ENCODE measurements at regions not wholly inside any gene's neighbourhood (a gene's known extent, or its start where the extent isn't known, plus 50 kb on each side); places are given as distances from the start of the nearest gene placed in this dataset.
"Not testable (repeated sequence)": the region's sequence is repeated elsewhere in the genome, so short reads cannot be mapped to it uniquely, and the experiment has no call there.

DNA sequence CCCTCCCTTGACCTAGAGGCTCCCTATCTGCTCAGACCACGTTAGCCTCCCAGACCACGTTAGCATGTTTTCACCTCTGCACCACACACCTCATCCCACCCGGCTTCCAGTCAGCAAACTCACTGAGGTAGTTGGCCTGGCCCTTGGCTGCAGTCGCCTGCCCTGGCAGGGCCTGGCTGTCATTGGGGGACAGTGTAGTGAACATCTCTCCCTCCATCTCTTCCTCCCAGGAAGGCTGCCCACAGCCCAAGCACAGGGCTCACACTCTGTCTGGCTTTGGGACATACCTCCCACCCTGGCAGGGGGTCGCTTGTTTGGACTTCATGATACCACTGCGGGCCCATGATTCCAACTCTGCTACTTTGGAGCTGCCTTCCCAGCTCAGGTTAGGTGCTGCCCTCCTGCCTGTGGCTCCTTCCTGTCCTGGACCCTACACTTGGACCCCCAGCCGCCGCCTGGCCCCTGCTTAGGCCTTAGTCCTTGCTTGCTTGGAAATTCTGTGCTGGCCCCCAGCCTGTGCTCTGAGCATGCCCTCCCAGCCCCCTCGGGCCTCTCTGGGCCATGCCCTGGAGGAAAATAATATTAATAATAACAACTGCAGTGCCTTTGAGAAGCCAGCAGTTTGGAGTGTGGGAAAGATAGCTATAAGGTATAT lies 167.7 kb downstream of the COPRS start:
- no peak for ATAC-seq (ENCODE audit: low read depth)
- DNase-seq (ENCODE audit: low spot score in 2 of 2): no peak
- no peak overlapping the region for H3K27ac Mint-ChIP-seq
- no peaks in the 10 kb centered on the region for H3K4me1 Mint-ChIP-seq
- no peaks in the 10 kb centered on the region for H3K9me3 Mint-ChIP-seq
- no peak overlapping the region for H3K4me3 Mint-ChIP-seq
- no peaks in the 10 kb centered on the region for H3K36me3 Mint-ChIP-seq
- peaks cover 1% of the 10 kb centered on the region for H3K27me3 Mint-ChIP-seq

DNA sequence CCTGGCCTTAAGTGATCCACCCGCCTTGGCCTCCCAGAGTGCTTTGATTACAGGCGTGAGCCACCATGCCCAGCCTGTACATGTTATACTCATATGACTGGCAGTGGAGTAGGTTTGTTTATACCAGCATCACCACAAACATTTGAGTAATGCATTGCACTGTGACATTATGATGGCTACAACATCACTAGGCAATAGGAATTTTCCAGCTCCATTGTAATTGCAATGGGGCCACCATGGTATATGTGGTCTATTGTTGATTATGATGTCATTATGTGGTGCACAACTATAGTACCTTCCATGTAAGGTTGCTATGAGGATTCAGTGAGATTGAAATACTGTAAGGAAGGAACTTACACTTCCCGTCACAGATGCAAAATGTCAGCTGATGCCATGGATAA lies 168.9 kb downstream of the COPRS start:
- H3K4me3 Mint-ChIP-seq: no peak overlapping the region
- H3K4me1 Mint-ChIP-seq: no peaks in the 10 kb centered on the region
- peaks cover 1% of the 10 kb centered on the region for H3K27me3 Mint-ChIP-seq
- no peak overlapping the region for H3K27ac Mint-ChIP-seq
- DNase-seq (ENCODE audit: low spot score in 2 of 2) (no peak), ATAC-seq (ENCODE audit: low read depth) (no peak)
- no peaks in the 10 kb centered on the region for H3K36me3 Mint-ChIP-seq
- H3K9me3 Mint-ChIP-seq: no peaks in the 10 kb centered on the region

DNA sequence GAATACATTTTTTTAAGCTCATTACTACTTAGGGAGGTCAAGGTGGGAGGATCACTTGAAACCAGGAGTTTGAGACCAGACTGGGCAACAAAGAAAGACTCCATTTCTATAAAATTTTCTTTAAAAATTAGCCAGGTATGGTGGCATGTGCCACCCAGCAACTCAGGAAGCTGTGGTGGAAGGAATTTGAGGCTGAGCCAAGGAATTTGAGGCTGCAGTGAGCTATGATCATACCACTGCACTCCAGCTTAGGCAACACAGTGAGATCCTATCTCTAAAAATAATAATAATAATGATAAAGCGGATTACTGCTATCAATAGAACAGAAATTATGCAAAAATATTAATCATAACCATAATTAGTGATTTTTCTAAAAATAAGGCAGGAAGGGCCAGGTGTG lies 170.3 kb downstream of the COPRS start:
- Mint-ChIP-seq H3K27ac (no peak overlapping the region), H3K9me3 (no peaks in the 10 kb centered on the region), H3K36me3 (no peaks in the 10 kb centered on the region), H3K4me3 (no peak overlapping the region), H3K27me3 (peaks cover 1% of the 10 kb centered on the region), H3K4me1 (no peaks in the 10 kb centered on the region)
- no peak for ATAC-seq (ENCODE audit: low read depth)
- DNase-seq (ENCODE audit: low spot score in 2 of 2): no peak

DNA sequence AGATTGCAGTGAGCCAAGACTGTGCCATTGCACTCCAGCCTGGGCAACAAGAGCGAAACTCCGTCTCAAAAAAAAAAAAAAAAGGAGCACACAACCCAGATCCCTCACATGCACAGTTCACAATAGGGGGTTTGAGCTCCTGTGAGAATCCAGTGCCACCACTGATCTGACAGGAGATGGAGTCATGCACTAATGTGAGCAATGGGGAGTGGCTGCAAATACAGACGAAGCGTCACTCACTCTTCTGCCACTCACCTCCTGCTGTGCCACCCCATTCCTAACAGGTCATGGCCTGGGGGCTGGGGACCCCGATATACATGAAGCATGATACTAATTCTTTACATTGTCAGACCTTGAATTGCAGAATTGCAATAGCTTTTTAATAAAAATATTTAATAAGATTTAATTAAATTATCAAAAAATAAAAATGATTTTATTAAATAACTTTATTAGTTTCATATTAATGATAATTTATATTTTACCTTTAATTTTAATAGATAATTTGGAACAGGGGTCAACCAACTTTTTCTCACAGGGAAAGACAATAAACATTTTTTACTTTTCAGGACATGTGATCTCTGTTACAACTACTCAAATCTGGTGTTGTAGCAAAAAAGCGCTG lies 171.4 kb downstream of the COPRS start:
- no peak overlapping the region for H3K27ac Mint-ChIP-seq
- H3K4me1 Mint-ChIP-seq: no peaks in the 10 kb centered on the region
- no peaks in the 10 kb centered on the region for H3K9me3 Mint-ChIP-seq
- no peak overlapping the region for H3K4me3 Mint-ChIP-seq
- ATAC-seq (ENCODE audit: low read depth) (no peak), DNase-seq (ENCODE audit: low spot score in 2 of 2) (no peak)
- no peaks in the 10 kb centered on the region for H3K36me3 Mint-ChIP-seq
- peaks cover 3% of the 10 kb centered on the region for H3K27me3 Mint-ChIP-seq

DNA sequence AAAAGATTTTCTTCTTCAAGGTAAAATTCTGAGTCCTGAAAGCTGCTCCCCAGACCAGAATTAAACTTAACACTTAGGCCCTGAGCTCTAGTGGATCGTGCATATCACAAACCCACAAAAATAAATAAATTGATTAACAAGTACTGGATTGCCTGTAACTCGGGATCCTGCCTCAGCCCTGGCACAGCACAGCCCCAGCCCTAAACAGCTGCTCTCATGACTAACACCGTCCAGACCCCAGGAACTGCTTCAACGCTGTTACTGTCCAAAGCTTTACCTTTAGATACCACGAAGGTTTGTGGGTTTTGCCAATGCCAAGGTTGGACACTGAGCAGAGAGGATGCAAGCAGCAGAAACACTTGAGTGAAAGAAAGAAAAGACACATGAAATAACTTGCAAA lies 172.5 kb downstream of the COPRS start:
- DNase-seq (ENCODE audit: low spot score in 2 of 2) (no peak), ATAC-seq (ENCODE audit: low read depth) (no peak)
- Mint-ChIP-seq H3K9me3 (no peaks in the 10 kb centered on the region), H3K4me3 (no peak overlapping the region), H3K27ac (no peak overlapping the region), H3K36me3 (no peaks in the 10 kb centered on the region), H3K4me1 (no peaks in the 10 kb centered on the region), H3K27me3 (peaks cover 6% of the 10 kb centered on the region)

DNA sequence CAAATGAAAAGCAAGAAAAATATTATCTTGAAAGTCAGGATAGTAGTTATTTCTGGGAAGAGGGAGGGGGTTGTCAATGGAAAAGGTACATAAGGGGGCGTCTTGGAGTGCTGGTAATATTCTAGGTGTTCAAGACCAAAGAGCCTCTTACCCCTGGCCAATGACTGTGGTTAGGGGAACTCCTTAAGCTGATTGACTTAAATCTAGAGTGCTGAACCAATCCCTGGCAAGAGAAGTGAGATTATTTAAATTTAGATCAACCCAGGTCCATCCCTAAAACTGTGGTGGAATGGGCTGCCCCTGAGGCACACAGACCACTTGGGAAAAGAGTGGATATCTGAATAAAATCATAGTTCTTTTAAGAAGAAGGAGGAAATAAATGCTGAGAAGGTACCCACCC lies 174.1 kb downstream of the COPRS start:
- DNase-seq (ENCODE audit: low spot score in 2 of 2) (no peak), ATAC-seq (ENCODE audit: low read depth) (no peak)
- H3K9me3 Mint-ChIP-seq: no peaks in the 10 kb centered on the region
- peaks cover 6% of the 10 kb centered on the region for H3K4me1 Mint-ChIP-seq
- H3K36me3 Mint-ChIP-seq: no peaks in the 10 kb centered on the region
- no peak overlapping the region for H3K4me3 Mint-ChIP-seq
- no peak overlapping the region for H3K27ac Mint-ChIP-seq
- H3K27me3 Mint-ChIP-seq: peaks cover 11% of the 10 kb centered on the region

DNA sequence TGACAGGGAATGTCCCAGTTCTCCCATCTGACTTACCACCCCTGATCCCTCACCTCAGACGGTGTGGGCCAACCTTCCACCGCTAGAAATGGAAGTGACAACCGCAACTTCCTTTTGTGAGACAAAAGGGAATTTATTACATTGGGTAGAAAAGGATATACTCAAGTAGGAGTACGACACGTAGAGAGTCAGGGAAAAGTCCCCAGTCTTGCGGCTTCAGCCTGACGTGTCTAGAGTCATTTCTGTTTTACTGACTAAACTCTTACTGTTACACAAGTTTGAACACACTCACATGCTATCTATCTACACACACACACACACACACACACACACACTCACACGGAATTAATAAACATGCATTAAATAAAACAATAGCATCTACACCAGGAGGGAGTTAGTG lies 178.9 kb downstream of the COPRS start:
- peaks cover 6% of the 10 kb centered on the region for H3K4me1 Mint-ChIP-seq
- no peaks in the 10 kb centered on the region for H3K9me3 Mint-ChIP-seq
- peak overlapping the region; percentile 43 for H3K27ac Mint-ChIP-seq
- H3K27me3 Mint-ChIP-seq: peaks cover 18% of the 10 kb centered on the region
- no peak overlapping the region for H3K4me3 Mint-ChIP-seq
- no peaks in the 10 kb centered on the region for H3K36me3 Mint-ChIP-seq
- DNase-seq (ENCODE audit: low spot score in 2 of 2): no peak
- ATAC-seq (ENCODE audit: low read depth): peak; percentile 56

DNA sequence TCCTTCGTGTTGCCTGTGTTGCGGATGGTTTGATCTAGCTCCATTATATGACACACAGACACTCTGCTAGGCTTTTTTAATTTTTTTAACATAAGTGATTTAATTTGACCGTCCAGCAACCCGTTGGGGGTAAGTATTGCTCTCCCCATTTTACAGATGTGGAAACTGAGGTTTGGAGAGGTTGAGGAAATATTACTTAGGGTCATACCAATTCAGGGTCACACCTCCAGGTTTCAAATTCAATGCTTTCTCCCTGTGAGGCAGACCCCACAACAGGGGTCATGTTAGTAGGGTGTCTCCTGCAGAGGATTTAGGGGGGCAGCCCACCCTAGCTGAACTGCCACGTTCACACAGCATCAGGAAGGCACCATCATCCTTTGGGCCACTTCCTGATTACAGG lies 179.4 kb downstream of the COPRS start:
- Mint-ChIP-seq H3K4me1 (peaks cover 6% of the 10 kb centered on the region), H3K27ac (no peak overlapping the region), H3K9me3 (no peaks in the 10 kb centered on the region), H3K4me3 (no peak overlapping the region), H3K36me3 (no peaks in the 10 kb centered on the region), H3K27me3 (peaks cover 21% of the 10 kb centered on the region)
- DNase-seq (ENCODE audit: low spot score in 2 of 2) (no peak), ATAC-seq (ENCODE audit: low read depth) (no peak)

DNA sequence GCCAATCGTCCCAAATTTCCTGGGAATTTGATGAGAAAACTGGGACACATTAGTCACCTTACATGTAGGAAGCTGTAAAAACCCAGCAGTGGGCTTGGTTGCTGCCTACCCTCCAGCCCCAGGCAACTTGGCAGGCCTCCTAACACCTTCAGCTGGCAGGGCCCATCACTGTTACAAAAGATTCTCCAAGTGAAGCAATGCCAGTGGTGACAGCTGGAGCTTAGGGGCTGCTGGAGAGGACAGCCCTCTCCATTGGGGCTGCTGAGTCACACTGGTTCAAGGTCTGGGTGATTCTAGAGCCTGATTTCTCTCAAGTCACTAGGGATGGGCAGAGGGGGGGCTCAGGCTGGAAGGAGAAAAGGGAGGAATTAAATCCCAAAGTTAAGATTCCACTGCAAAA lies 180.6 kb downstream of the COPRS start:
- DNase-seq (ENCODE audit: low spot score in 2 of 2) (no peak), ATAC-seq (ENCODE audit: low read depth) (no peak)
- H3K27me3 Mint-ChIP-seq: peaks cover 21% of the 10 kb centered on the region
- H3K4me1 Mint-ChIP-seq: peaks cover 6% of the 10 kb centered on the region
- no peaks in the 10 kb centered on the region for H3K9me3 Mint-ChIP-seq
- no peaks in the 10 kb centered on the region for H3K36me3 Mint-ChIP-seq
- no peak overlapping the region for H3K4me3 Mint-ChIP-seq
- no peak overlapping the region for H3K27ac Mint-ChIP-seq

DNA sequence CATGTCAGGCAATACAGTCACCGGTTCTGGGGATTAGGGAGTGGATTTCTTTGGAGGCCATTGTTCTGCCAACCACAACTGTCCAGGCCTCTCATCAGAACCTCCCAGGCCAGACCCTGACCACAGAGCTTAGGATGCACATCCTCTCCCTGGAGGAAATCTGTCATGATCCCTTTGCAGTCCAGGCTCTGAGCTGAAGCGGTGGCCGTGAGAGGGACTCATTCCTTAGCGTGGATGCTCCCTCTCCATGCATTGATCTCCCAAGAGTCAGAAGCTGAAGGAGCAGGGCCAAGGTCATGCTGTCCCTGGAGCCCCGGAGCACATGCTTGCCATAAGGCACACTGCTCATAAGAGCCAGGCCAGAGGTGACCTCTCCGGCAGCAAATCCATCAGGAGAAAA lies 181.4 kb downstream of the COPRS start:
- Mint-ChIP-seq H3K4me1 (peaks cover 6% of the 10 kb centered on the region), H3K27ac (no peak overlapping the region)

DNA sequence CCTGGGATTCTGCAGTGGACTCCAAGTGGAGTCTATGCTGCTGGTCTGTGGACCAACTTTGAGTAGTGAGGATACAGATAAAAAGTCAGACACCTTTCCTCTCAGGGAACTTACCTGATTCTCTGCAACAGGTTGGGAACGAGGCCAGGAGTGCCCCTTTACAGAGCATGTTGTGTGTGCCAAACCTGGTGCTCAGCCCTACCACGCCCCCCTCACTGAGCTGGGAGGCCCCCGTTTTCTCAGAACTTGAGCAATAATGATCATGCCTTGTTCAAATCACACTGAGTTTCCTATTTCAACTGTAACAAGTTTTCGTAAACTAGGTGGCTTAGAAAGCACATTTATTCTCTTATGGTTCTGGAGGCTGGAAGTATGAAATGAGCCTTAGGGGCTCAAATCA lies 182.0 kb downstream of the COPRS start:
- peaks cover 24% of the 10 kb centered on the region for H3K27me3 Mint-ChIP-seq
- no peaks in the 10 kb centered on the region for H3K36me3 Mint-ChIP-seq
- H3K4me1 Mint-ChIP-seq: peaks cover 6% of the 10 kb centered on the region
- no peak overlapping the region for H3K4me3 Mint-ChIP-seq
- H3K9me3 Mint-ChIP-seq: no peaks in the 10 kb centered on the region
- no peak for DNase-seq (ENCODE audit: low spot score in 2 of 2)
- H3K27ac Mint-ChIP-seq: no peak overlapping the region
- no peak for ATAC-seq (ENCODE audit: low read depth)

More for the DNA sequence above, 181.4 kb downstream of the COPRS start:
- H3K4me3 Mint-ChIP-seq: no peak overlapping the region
- DNase-seq (ENCODE audit: low spot score in 2 of 2) (no peak), ATAC-seq (ENCODE audit: low read depth) (no peak)
- peaks cover 27% of the 10 kb centered on the region for H3K27me3 Mint-ChIP-seq
- H3K36me3 Mint-ChIP-seq: no peaks in the 10 kb centered on the region
- no peaks in the 10 kb centered on the region for H3K9me3 Mint-ChIP-seq

DNA sequence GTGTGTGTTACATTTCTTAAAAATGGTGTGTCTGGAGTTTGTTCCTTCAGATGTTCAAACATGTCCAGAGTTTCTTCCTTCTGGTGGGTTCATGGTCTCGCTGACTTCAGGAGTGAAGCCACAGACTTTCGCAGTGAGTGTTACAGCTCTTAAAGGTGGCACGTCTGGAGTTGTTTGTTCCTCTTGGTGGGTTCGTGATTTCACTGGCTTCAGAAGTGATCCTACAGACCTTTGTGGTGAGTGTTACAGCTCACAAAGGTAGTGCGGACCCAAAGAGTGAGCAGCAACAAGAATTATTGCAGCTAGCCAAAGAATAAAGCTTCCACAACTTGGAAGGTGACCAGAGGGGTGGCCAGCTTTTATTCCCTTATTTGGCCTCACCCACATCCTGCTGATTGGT lies 183.7 kb downstream of the COPRS start:
- not testable (repeated sequence) for H3K4me1 Mint-ChIP-seq; H3K4me3 Mint-ChIP-seq; H3K36me3 Mint-ChIP-seq; DNase-seq (ENCODE audit: low spot score in 2 of 2); H3K27ac Mint-ChIP-seq; H3K9me3 Mint-ChIP-seq; ATAC-seq (ENCODE audit: low read depth)
- H3K27me3 Mint-ChIP-seq: peaks cover 22% of the 10 kb centered on the region

DNA sequence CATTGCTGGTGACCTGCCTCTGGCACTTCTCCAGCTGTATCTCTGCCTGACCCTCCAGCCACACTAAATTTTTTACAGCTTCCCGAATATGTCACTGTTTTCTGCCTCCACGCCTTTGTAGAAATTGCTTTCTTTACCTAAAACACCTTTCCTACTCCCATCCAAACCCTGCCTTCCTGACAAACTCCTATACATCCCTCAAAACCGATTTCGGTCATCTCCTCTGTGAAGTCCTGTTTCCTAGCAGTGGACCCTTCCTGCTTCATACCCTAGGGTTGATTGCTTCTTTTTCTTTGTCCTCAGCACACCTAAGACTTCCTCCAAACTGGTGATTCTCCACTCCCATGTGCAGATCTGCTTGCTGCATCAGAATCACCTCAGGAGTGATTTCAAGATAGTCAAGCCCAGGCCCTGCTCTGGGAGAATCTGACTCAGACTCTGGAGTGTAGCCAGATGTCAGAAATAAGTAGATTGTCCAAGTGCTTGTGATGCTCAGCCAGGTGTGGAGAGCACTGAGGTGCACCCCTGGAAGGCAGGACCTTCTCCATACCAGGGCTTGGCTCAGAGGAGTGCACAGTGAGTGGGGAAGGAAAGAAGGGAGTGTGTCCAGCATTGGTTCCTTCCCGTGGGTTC lies 184.2 kb downstream of the COPRS start:
- Mint-ChIP-seq H3K4me1 (no peaks in the 10 kb centered on the region), H3K4me3 (no peak overlapping the region), H3K27me3 (peaks cover 19% of the 10 kb centered on the region), H3K9me3 (peaks cover 4% of the 10 kb centered on the region), H3K36me3 (peaks cover 2% of the 10 kb centered on the region), H3K27ac (no peak overlapping the region)
- no peak for DNase-seq (ENCODE audit: low spot score in 2 of 2)
- no peak for ATAC-seq (ENCODE audit: low read depth)

DNA sequence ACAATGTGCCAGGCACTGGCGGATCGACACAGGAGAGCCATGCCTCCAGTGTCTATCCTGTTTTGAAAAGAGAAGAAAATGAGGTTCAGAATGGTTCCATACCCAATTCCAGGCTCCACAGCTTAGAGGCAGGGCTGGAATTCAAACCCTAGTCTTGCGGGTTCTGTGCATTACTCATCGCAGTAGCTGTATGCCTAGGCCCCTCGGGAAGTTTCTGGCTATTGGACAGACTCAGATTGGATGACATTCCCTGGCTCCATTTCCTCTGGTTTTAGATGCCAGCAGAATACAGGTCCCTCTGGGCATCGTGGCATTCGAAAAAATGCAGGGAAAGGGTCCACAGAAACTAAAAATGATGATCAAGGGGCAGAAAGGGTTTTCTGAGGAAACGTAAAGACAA lies 184.7 kb downstream of the COPRS start:
- Mint-ChIP-seq H3K4me3 (no peak overlapping the region), H3K9me3 (peaks cover 4% of the 10 kb centered on the region), H3K27me3 (peaks cover 21% of the 10 kb centered on the region), H3K4me1 (no peaks in the 10 kb centered on the region), H3K36me3 (peaks cover 2% of the 10 kb centered on the region), H3K27ac (no peak overlapping the region)
- no peak for DNase-seq (ENCODE audit: low spot score in 2 of 2)
- ATAC-seq (ENCODE audit: low read depth): no peak

DNA sequence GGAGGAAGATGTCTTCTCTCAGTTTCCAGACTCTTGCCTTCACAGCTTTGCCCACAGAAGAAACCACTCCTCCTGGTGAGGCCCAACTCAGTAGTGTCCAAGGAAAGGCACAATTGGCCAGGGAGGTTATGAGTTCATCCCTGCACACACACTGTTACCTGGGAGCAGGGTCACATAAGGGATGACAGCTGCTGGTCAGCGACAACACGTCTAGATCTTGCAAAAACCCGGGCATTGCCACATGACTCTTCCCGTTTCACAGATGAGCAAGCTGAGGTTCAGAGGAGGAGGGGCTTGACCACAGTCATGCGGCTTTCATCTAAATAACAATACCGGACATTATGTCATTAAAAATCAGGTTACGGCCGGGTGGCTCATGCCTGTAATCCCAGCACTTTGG lies 186.0 kb downstream of the COPRS start:
- no peak overlapping the region for H3K4me3 Mint-ChIP-seq
- H3K9me3 Mint-ChIP-seq: peaks cover 4% of the 10 kb centered on the region
- peaks cover 22% of the 10 kb centered on the region for H3K27me3 Mint-ChIP-seq
- DNase-seq (ENCODE audit: low spot score in 2 of 2): no peak
- H3K36me3 Mint-ChIP-seq: peaks cover 2% of the 10 kb centered on the region
- ATAC-seq (ENCODE audit: low read depth): no peak
- no peaks in the 10 kb centered on the region for H3K4me1 Mint-ChIP-seq
- no peak overlapping the region for H3K27ac Mint-ChIP-seq

All from memory B cell (primary cell).